Neural progenitor cell (in vitro differentiated cells): ENCODE measurements at regions not wholly inside any gene's neighbourhood (a gene's known extent, or its start where the extent isn't known, plus 50 kb on each side); places are given as distances from the start of the nearest gene placed in this dataset.

Experiments used
- DNase-seq: peaks from one replicate; pipeline ENCODE4 v3.0.0-alpha.2; 2016; ENCODE audit warnings: low spot score
- H2AFZ ChIP-seq: fragments of 200-600 bp; sonication (generic); replicated peaks from 2 replicates; pipeline ENCODE4 v1.6.1; 2016; ENCODE audit warnings: antibody characterized with exemption
- H3F3A ChIP-seq: fragments of 200-600 bp; sonication (generic); 2 replicates; pipeline ENCODE4 v1.6.1; 2016; ENCODE audit warnings: antibody characterized with exemption, low read depth
- H3K27ac ChIP-seq: fragments of 200-600 bp; sonication (generic); 2 replicates; pipeline ENCODE4 v1.5.1; 2016; ENCODE audit warnings: mild to moderate bottlenecking
- H3K27me3 ChIP-seq: fragments of 200-600 bp; sonication (generic); 2 replicates; pipeline ENCODE4 v1.6.1; 2016; ENCODE audit warnings: mild to moderate bottlenecking, moderate library complexity
- H3K36me3 ChIP-seq: fragments of 200-600 bp; sonication (generic); 2 replicates; pipeline ENCODE4 v1.5.1; 2016
- H3K4me1 ChIP-seq: fragments of 200-600 bp; sonication (generic); 2 replicates; pipeline ENCODE4 v1.6.1; 2016; ENCODE audit warnings: mixed run types
- H3K4me2 ChIP-seq: fragments of 200-600 bp; sonication (generic); 2 replicates; pipeline ENCODE4 v1.6.1; 2016
- H3K4me3 ChIP-seq: fragments of 200-600 bp; sonication (generic); 2 replicates; pipeline ENCODE4 v1.5.1; 2016
- H3K79me2 ChIP-seq: fragments of 200-600 bp; sonication (generic); 2 replicates; pipeline ENCODE4 v1.6.1; 2016; ENCODE audit warnings: low read depth
- H3K9ac ChIP-seq: fragments of 200-600 bp; sonication (generic); 2 replicates; pipeline ENCODE4 v1.6.1; 2016
- H3K9me3 ChIP-seq: fragments of 200-600 bp; sonication (generic); 2 replicates; pipeline ENCODE4 v1.5.1; 2016; ENCODE audit warnings: low read depth
- H4K20me1 ChIP-seq: fragments of 200-600 bp; sonication (generic); 2 replicates; pipeline ENCODE4 v1.6.1; 2016; ENCODE audit warnings: low read depth
- H3K27ac Mint-ChIP-seq: 3 replicates; pipeline ENCODE4 v1.8.0; 2021; ENCODE audit warnings: mixed read lengths
- H3K27me3 Mint-ChIP-seq: 2 replicates; pipeline ENCODE4 v1.8.0; 2022; ENCODE audit warnings: low read depth, mild to moderate bottlenecking, inconsistent platforms, moderate library complexity, mixed read lengths; ENCODE audit not compliant: insufficient read depth
- H3K36me3 Mint-ChIP-seq: 3 replicates; pipeline ENCODE4 v1.8.0; 2021; ENCODE audit warnings: mixed read lengths
- H3K4me1 Mint-ChIP-seq: 3 replicates; pipeline ENCODE4 v1.8.0; 2021; ENCODE audit warnings: mixed read lengths
- H3K4me3 Mint-ChIP-seq: 3 replicates; pipeline ENCODE4 v1.8.0; 2021; ENCODE audit warnings: mild to moderate bottlenecking, moderate library complexity, mixed read lengths
- H3K9me3 Mint-ChIP-seq: 3 replicates; pipeline ENCODE4 v1.8.0; 2020; ENCODE audit warnings: mixed read lengths
- EZH2 ChIP-seq: fragments of 200-600 bp; sonication (generic); IDR thresholded peaks from 2 replicates; pipeline ENCODE4 v1.6.1; 2017; ENCODE audit warnings: antibody characterized with exemption, mild to moderate bottlenecking, moderate library complexity
- EZH2phosphoT487 ChIP-seq: fragments of 200-600 bp; sonication (generic); IDR thresholded peaks from 2 replicates; pipeline ENCODE4 v1.6.1; 2017; ENCODE audit warnings: antibody characterized with exemption
- TF ChIP-seq, protein P1 (sequence below): fragments of 200-600 bp; sonication (generic); IDR thresholded peaks from 2 replicates; pipeline ENCODE4 v1.5.1; 2017; ENCODE audit warnings: antibody characterized with exemption, mild to moderate bottlenecking

DNA sequence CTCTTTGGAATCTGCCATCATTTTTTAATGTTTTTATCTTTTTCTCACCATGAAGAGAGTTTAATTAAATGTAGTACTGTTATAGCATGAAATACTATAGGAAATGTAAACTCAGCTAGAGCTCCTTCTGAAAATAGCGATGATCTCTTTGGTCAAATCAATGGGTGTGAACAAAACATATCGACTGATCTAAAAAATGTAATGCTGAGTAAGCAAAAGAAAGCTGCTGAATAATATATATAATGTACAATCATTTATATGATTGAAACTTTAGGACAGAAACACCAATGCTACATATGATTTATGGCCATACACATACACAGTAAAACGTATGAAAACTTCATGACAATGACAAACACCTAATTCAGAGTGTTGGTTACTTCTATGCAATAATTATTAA is 150.8 kb upstream of the TUBA3C start:
- Histone ChIP-seq H3K9ac (no peak overlapping the region), H3K27me3 (no peaks in the 10 kb centered on the region), H2AFZ (no peak overlapping the region), H3K79me2 (no peaks in the 10 kb centered on the region), H3K4me2 (no peak overlapping the region), H3K9me3 (peaks cover 33% of the 10 kb centered on the region), H3K36me3 (no peaks in the 10 kb centered on the region), H3K27ac (no peak overlapping the region), H3F3A (no peaks in the 10 kb centered on the region), H3K4me1 (no peaks in the 10 kb centered on the region), H3K4me3 (no peak overlapping the region), H4K20me1 (no peaks in the 10 kb centered on the region)
- H3K9me3 Mint-ChIP-seq = peaks cover 11% of the 10 kb centered on the region
- no peak for DNase-seq
- no peak overlapping the region for H3K27ac Mint-ChIP-seq
- TF ChIP-seq EZH2 (no peak), EZH2phosphoT487 (no peak)
- TF ChIP-seq, protein P1, sequence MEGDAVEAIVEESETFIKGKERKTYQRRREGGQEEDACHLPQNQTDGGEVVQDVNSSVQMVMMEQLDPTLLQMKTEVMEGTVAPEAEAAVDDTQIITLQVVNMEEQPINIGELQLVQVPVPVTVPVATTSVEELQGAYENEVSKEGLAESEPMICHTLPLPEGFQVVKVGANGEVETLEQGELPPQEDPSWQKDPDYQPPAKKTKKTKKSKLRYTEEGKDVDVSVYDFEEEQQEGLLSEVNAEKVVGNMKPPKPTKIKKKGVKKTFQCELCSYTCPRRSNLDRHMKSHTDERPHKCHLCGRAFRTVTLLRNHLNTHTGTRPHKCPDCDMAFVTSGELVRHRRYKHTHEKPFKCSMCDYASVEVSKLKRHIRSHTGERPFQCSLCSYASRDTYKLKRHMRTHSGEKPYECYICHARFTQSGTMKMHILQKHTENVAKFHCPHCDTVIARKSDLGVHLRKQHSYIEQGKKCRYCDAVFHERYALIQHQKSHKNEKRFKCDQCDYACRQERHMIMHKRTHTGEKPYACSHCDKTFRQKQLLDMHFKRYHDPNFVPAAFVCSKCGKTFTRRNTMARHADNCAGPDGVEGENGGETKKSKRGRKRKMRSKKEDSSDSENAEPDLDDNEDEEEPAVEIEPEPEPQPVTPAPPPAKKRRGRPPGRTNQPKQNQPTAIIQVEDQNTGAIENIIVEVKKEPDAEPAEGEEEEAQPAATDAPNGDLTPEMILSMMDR = no peak
- H3K4me3 Mint-ChIP-seq = no peak overlapping the region
- H3K4me1 Mint-ChIP-seq = no peaks in the 10 kb centered on the region
- peaks cover 6% of the 10 kb centered on the region for H3K27me3 Mint-ChIP-seq
- no peaks in the 10 kb centered on the region for H3K36me3 Mint-ChIP-seq

DNA sequence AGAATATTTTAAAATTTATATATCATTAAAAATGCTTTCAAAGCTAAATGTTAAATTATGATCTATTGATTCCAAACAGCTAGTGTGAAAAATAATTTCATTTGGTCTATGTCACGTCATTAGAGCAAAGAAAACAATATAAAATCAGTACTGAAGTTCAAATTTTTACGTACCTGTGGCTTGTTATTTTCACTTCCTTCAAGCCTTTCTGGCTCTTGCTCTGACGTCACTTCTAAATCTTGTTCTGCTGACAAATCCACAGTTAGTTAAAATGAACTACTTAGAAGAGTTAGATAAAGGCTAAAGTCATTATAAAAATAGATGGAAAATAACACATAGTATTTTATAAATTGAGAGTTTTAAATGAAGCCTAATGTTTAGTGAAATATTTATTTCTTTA is 147.7 kb upstream of the TUBA3C start:
- Mint-ChIP-seq H3K4me3 (no peak overlapping the region), H3K27ac (no peak overlapping the region), H3K36me3 (no peaks in the 10 kb centered on the region), H3K27me3 (peaks cover 6% of the 10 kb centered on the region), H3K4me1 (no peaks in the 10 kb centered on the region), H3K9me3 (peaks cover 32% of the 10 kb centered on the region)
- TF ChIP-seq EZH2 (no peak), EZH2phosphoT487 (no peak)
- TF ChIP-seq, protein P1 = no peak
- no peak overlapping the region for H3K27ac ChIP-seq
- no peaks in the 10 kb centered on the region for H3F3A ChIP-seq
- H3K4me1 ChIP-seq = no peaks in the 10 kb centered on the region
- H3K9ac ChIP-seq = no peak overlapping the region
- no peaks in the 10 kb centered on the region for H3K27me3 ChIP-seq
- no peak overlapping the region for H2AFZ ChIP-seq
- no peaks in the 10 kb centered on the region for H3K36me3 ChIP-seq
- no peaks in the 10 kb centered on the region for H3K79me2 ChIP-seq
- H3K4me3 ChIP-seq = no peak overlapping the region
- no peak overlapping the region for H3K4me2 ChIP-seq
- DNase-seq = no peak
- peaks cover 46% of the 10 kb centered on the region for H3K9me3 ChIP-seq
- H4K20me1 ChIP-seq = no peaks in the 10 kb centered on the region

DNA sequence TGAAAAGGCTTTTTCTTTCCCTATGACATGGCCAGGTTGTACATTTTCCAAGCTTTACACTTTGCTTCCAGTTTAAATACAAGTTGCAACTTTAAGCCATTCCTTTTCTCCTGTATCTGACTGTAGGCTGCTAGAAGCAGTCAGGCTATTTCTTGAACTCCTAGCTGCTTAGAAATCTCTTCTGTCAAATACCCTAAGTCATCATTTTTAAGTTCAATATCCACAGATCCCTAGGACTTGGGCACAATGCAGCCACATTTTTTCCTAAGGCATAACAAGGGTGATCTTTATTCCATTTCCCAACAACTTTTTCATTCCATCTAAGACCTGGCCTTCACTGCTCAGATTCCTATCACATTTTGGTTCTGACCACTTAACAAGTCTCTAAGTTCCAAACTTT is 142.7 kb upstream of the TUBA3C start:
- Histone ChIP-seq H3K36me3 (no peaks in the 10 kb centered on the region), H3K79me2 (no peaks in the 10 kb centered on the region), H3K9ac (no peak overlapping the region), H4K20me1 (no peaks in the 10 kb centered on the region), H2AFZ (no peak overlapping the region), H3K4me3 (no peak overlapping the region), H3F3A (no peaks in the 10 kb centered on the region), H3K27ac (no peak overlapping the region), H3K9me3 (peaks cover 59% of the 10 kb centered on the region), H3K27me3 (no peaks in the 10 kb centered on the region), H3K4me1 (no peaks in the 10 kb centered on the region), H3K4me2 (no peak overlapping the region)
- Mint-ChIP-seq H3K27me3 (peaks cover 5% of the 10 kb centered on the region), H3K9me3 (peaks cover 34% of the 10 kb centered on the region), H3K4me3 (no peak overlapping the region), H3K36me3 (no peaks in the 10 kb centered on the region), H3K4me1 (no peaks in the 10 kb centered on the region), H3K27ac (no peak overlapping the region)
- DNase-seq = no peak
- TF ChIP-seq, protein P1 = no peak
- TF ChIP-seq EZH2phosphoT487 = no peak
- no peak for TF ChIP-seq EZH2
